DND-41 (cell line): ENCODE measurements at regions not wholly inside any gene's neighbourhood (a gene's known extent, or its start where the extent isn't known, plus 50 kb on each side); places are given as distances from the start of the nearest gene placed in this dataset.

Source experiments
- ATAC-seq: fragments of 200-7000 bp; cut with Tn5 transposase; 3 replicates; pipeline ENCODE4 v1.9.1; 2021; ENCODE audit warnings: low read depth; ENCODE audit not compliant: insufficient read depth
- DNase-seq: peaks from one replicate; pipeline ENCODE4 v3.0.0-alpha.2; 2020
- H2AFZ ChIP-seq: 2 replicates; pipeline ENCODE4 v1.6.0; 2012; ENCODE audit warnings: low read depth, low read length
- H3K27ac ChIP-seq: 2 replicates; pipeline ENCODE4 v1.5.1; 2012; ENCODE audit warnings: low read length, inconsistent platforms
- H3K27me3 ChIP-seq: fragments of 200-600 bp; sonication (generic); 2 replicates; pipeline ENCODE4 v1.6.0; 2012; ENCODE audit warnings: low read length, mild to moderate bottlenecking, inconsistent platforms; ENCODE audit not compliant: insufficient read depth, poor library complexity
- H3K36me3 ChIP-seq: 2 replicates; pipeline ENCODE4 v1.5.1; 2012; ENCODE audit warnings: low read length, inconsistent platforms; ENCODE audit not compliant: insufficient read depth
- H3K4me1 ChIP-seq: 2 replicates; pipeline ENCODE4 v1.5.1; 2012; ENCODE audit warnings: mild to moderate bottlenecking, low read length; ENCODE audit not compliant: insufficient read depth
- H3K4me2 ChIP-seq: 2 replicates; pipeline ENCODE4 v1.6.0; 2012; ENCODE audit warnings: mild to moderate bottlenecking, moderate library complexity, low read length, inconsistent platforms; ENCODE audit not compliant: insufficient read depth
- H3K4me3 ChIP-seq, 2 experiments: fragments of 200-600 bp in 1 of 2; shearing (Covaris generic) in 1 of 2; 2 replicates each; pipeline ENCODE4 v1.5.1; 2012 to 2016; ENCODE audit warnings: inconsistent platforms in 2 of 2, low read length in 2 of 2, mild to moderate bottlenecking in 2 of 2, low read depth in 1 of 2, moderate library complexity in 1 of 2
- H3K79me2 ChIP-seq: 2 replicates; pipeline ENCODE4 v1.6.0; 2012; ENCODE audit warnings: low read length, inconsistent platforms; ENCODE audit not compliant: insufficient read depth
- H3K9ac ChIP-seq: 2 replicates; pipeline ENCODE4 v1.6.0; 2012; ENCODE audit warnings: low read depth, mild to moderate bottlenecking, inconsistent platforms, low read length, moderate library complexity
- H3K9me3 ChIP-seq: 2 replicates; pipeline ENCODE4 v1.5.1; 2012; ENCODE audit warnings: low read length, moderate library complexity, mild to moderate bottlenecking, inconsistent platforms; ENCODE audit not compliant: insufficient read depth, severe bottlenecking
- H4K20me1 ChIP-seq: 2 replicates; pipeline ENCODE4 v1.6.0; 2012; ENCODE audit warnings: low read length; ENCODE audit not compliant: insufficient read depth
- EZH2 ChIP-seq: IDR thresholded peaks from 3 replicates; pipeline ENCODE4 v1.6.1; 2012; ENCODE audit warnings: borderline replicate concordance, low read depth, mild to moderate bottlenecking, moderate library complexity, low read length, inconsistent platforms; ENCODE audit not compliant: severe bottlenecking
- TF ChIP-seq, protein P1 (sequence below): IDR thresholded peaks from 2 replicates; pipeline ENCODE4 v1.5.1; 2012; ENCODE audit warnings: borderline replicate concordance, low read length, moderate library complexity, mild to moderate bottlenecking; ENCODE audit not compliant: poor library complexity, severe bottlenecking; ENCODE audit errors: extremely low read depth

DNA sequence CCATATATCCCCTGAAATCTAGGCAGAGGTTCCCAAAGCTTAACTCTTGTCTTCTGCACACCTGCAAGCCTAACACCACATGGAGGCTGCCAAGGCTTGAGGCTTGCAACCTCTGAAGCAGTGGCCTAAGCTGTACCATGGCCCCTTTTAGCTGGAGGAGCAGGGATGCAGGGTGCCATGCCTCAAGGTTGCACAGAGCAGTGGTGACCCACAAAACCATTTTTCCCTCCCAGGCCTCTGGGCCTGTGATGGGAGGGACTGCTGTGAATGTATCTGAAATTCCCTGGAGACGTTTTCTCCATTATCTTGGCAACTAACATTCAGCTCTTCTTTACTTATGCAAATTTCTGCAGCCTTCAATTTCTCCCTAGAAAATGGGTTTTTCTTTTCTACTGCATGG, 210.0 kb upstream of the KITLG start:
- DNase-seq (no peak), ATAC-seq (no peak)
- Histone ChIP-seq H3K27ac (no peak overlapping the region), H3K9me3 (peaks cover 2% of the 10 kb centered on the region), H3K36me3 (no peaks in the 10 kb centered on the region), H3K4me2 (no peak overlapping the region), H3K4me1 (no peaks in the 10 kb centered on the region), H3K4me3 (no peak overlapping the region), H2AFZ (no peak overlapping the region), H4K20me1 (no peaks in the 10 kb centered on the region), H3K27me3 (no peaks in the 10 kb centered on the region), H3K9ac (no peak overlapping the region), H3K79me2 (no peaks in the 10 kb centered on the region)
- TF ChIP-seq, protein P1, sequence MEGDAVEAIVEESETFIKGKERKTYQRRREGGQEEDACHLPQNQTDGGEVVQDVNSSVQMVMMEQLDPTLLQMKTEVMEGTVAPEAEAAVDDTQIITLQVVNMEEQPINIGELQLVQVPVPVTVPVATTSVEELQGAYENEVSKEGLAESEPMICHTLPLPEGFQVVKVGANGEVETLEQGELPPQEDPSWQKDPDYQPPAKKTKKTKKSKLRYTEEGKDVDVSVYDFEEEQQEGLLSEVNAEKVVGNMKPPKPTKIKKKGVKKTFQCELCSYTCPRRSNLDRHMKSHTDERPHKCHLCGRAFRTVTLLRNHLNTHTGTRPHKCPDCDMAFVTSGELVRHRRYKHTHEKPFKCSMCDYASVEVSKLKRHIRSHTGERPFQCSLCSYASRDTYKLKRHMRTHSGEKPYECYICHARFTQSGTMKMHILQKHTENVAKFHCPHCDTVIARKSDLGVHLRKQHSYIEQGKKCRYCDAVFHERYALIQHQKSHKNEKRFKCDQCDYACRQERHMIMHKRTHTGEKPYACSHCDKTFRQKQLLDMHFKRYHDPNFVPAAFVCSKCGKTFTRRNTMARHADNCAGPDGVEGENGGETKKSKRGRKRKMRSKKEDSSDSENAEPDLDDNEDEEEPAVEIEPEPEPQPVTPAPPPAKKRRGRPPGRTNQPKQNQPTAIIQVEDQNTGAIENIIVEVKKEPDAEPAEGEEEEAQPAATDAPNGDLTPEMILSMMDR: no peak
- TF ChIP-seq EZH2: no peak

- Histone ChIP-seq H3K27ac (no peak overlapping the region), H3K36me3 (no peaks in the 10 kb centered on the region), H3K9ac (no peak overlapping the region), H3K9me3 (no peaks in the 10 kb centered on the region), H3K4me1 (no peaks in the 10 kb centered on the region), H4K20me1 (no peaks in the 10 kb centered on the region), H3K4me3 (no peak overlapping the region), H2AFZ (no peak overlapping the region), H3K79me2 (no peaks in the 10 kb centered on the region), H3K27me3 (peaks cover 4% of the 10 kb centered on the region), H3K4me2 (no peak overlapping the region)
- DNase-seq (no peak), ATAC-seq (no peak)
- TF ChIP-seq EZH2: no peak
- TF ChIP-seq, protein P1: no peak
Observed at GRCh38 chr12:88784166-88784565, 203.9 kb upstream of the KITLG start.

- Histone ChIP-seq H2AFZ (no peak overlapping the region), H3K9me3 (no peaks in the 10 kb centered on the region), H3K27ac (no peak overlapping the region), H3K79me2 (no peaks in the 10 kb centered on the region), H3K4me2 (no peak overlapping the region), H3K36me3 (no peaks in the 10 kb centered on the region), H3K9ac (no peak overlapping the region), H3K27me3 (peaks cover 4% of the 10 kb centered on the region), H3K4me3 (no peak overlapping the region), H3K4me1 (no peaks in the 10 kb centered on the region), H4K20me1 (no peaks in the 10 kb centered on the region)
- TF ChIP-seq, protein P1: no peak
- TF ChIP-seq EZH2: no peak
- no peak for ATAC-seq
- no peak for DNase-seq
Observed at GRCh38 chr12:88782351-88782750, 202.1 kb upstream of the KITLG start.

DNA sequence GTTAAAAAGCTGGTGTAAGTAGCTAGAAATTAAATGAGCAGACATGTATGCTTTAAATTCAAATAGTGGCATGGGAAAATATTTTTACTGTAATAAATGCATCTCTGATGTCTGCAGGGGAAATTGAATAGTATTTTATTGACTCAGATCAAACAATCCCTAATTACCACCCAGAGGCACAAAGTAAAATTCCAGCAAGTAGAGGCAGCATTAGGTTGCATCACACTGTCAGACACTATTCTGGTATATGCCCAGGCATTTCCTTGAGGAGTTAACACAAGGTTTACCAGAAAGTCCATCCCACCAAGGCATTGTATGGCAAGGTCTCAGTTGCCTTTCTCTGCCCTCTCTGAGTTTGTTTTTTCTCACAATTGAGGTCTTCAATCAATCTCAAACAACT, 201.6 kb upstream of the KITLG start:
- Histone ChIP-seq H3K27me3 (peaks cover 4% of the 10 kb centered on the region), H3K9ac (no peak overlapping the region), H4K20me1 (no peaks in the 10 kb centered on the region), H3K9me3 (no peaks in the 10 kb centered on the region), H3K27ac (no peak overlapping the region), H3K36me3 (no peaks in the 10 kb centered on the region), H3K4me1 (no peaks in the 10 kb centered on the region), H3K79me2 (no peaks in the 10 kb centered on the region), H2AFZ (no peak overlapping the region), H3K4me2 (no peak overlapping the region), H3K4me3 (no peak overlapping the region)
- ATAC-seq (no peak), DNase-seq (no peak)
- TF ChIP-seq, protein P1: no peak
- no peak for TF ChIP-seq EZH2
